GM21390 (cell line): ENCODE measurements at regions not wholly inside any gene's neighbourhood (a gene's known extent, or its start where the extent isn't known, plus 50 kb on each side); places are given as distances from the start of the nearest gene placed in this dataset.

ENCODE experiments used
- ATAC-seq: cut with Tn5 transposase; IDR thresholded peaks from one replicate; pipeline ENCODE4 v1.9.1; 2021; ENCODE audit not compliant: unreplicated experiment

DNA sequence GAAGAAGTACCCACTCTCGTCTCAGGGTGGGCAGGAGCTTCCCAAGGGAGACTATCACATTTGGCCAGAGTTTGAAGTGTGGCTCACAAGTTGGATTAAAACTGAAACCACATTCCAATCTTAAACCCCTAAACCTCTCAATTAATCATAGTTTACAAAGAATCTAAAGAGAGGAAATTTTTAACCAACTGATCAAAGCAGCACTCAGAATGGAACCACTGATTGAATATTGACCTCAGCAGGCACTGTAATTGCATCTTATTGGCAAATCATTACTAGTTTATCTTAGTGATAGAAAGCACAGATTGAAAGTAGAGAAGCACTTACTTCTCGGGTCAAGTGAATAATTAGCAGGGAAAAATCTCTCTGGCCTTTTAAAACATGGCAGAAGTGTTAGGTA lies 491.6 kb downstream of the TOX3 start:
- no peak for ATAC-seq

GRCh38 chr16:52054326-52054725 lies 492.6 kb downstream of the TOX3 start:
- ATAC-seq, result no peak

- no peak for ATAC-seq
These were observed 494.1 kb downstream of the TOX3 start for GRCh38 chr16:52052818-52053217.

DNA sequence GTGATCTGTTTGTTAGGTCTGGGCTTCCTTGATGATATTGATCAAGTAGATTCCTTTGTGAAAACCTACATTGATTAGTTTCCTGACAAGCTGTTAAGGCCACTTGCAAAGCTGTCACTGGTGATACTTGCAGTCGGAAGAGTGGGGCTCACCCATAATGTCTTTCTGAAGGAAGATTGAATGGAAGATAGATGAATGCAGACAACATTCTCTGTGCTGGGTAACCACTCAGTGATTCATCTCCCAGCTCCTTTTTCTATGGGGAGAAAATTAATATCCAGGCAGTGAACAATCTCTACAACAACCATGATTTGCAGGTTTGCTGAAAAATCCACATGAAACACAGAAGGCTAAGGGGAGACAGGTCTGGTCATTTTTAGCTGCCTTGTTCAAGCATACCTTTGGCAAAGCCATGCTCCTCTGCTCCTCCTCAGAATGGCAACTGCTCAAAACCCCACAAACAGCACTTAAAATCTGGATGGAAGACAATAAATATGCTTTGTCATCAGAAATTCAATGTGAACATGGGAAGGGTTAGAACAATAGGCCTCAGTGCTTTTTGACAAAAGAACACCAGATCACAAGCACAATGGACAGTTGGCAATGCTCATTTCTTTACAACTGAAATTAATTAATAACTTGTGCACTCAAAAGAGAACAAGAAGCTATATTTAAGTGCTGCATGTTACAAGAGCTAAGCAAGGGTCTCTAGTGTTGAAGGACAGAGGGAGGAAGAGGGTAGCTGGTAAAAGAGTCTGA lies 495.4 kb downstream of the TOX3 start:
- no peak for ATAC-seq

DNA sequence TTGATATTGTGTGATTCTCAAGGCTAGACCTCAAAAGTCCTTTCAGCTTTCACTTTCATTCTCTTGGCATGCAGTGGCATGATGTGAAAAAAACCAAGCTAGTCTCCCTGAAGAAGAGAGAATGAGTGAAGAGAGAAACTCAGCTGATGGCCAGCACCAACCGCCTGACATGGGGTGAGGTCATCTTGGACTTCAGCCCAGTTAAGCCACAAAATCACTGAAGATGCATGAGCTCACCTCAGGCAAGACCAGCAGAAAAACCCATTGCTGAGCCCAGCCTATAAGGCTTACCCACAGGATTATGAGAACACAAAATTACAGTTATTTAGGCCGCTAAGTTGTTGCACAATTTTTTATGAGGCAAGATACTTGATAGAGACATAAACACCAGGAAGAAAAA lies 496.5 kb downstream of the TOX3 start:
- ATAC-seq, result no peak

DNA sequence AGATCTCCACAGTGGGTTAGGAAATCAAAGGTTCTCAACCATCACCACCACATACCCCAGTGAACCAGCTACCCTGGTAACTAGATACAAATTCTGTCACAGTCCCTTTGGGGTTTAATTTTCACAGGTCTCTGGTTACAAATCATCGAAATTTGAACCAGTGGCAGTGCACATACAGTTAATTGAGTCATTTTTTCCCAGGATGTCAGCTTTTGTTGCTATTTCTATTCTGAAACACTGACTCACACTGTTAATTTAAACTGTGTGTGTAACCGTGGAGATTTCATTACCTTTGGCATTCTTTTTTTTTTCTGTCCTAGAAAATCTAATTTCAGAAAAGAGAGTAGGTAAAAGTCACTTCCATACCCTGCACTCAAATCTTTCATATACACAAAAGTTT lies 511.5 kb downstream of the TOX3 start:
- no peak for ATAC-seq

DNA sequence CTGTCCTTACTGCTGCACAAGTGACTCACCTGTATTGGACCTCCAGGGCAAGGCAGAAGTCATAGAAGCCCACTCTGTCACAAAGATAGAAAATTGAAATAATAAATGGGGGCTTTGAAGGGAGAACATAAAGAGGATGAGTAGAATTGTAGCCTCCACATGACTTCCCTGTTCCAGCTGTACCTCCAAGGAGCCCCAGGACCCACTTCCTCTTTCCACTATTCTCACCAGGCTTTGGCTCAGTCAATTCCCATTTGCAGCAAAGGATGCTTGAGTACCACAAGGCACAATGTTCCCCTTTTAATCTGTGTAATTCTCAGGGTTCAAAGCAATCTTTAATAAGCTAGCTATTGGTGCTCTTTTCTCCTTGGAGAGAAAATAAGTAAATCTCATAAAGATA lies 512.1 kb downstream of the TOX3 start:
- no peak for ATAC-seq

- ATAC-seq, result no peak
These were observed 513.0 kb downstream of the TOX3 start for GRCh38 chr16:52033992-52034391.

DNA sequence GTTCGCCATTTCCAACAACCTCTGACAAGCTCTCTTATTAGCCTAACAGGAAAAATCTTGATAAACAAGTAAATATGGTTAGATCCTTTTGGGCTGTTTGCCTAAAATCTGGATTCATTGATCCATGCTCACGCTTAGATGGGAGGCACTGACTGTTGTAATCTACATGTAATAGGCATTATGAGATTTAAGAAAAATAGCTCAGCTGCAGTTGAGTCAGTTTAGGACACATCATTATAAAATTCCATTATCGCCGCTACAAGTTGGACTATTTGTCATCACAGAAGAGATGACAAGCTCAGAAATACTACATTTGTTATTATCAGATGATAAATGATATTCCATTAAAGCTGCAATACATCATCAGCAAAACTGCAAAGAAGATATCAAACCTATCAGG lies 524.0 kb downstream of the TOX3 start:
- no peak for ATAC-seq

DNA sequence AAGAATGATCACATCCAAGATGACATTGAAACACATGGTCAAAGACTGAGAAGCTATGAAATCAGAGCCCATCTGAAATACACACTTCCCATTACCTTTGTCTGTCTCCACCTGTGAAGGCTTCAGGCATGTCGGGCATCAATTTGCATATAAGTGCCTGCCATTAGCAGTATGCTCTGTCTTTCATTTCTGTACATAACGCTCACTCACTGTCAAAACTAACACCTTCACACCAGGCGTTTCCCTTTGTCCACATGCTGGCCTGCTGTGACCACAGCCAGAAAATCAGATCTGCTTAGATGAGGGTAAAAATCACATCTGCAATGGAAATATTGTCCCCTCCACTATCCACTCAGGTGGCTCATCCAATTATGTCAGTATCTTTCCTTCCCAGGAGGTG lies 524.8 kb downstream of the TOX3 start:
- ATAC-seq, result no peak

DNA sequence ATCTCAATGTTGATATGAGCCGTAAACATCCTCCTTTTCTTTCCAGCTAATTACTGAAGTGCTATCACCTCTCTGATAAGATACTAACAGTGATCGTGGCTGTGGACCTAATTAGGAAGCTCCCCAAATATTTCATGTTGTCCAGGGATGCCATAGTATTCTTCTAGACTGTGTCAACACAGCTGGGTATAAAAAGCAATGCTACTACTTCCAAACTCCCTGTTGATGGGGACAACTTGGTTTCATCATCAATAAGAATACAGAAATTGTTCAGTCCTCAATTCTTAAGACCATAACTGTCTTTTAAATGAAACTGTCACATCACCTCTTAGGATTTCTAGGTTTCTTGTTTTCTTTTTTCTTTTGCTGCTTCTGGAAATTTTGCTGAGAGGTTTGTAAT lies 530.6 kb downstream of the TOX3 start:
- no peak for ATAC-seq

DNA sequence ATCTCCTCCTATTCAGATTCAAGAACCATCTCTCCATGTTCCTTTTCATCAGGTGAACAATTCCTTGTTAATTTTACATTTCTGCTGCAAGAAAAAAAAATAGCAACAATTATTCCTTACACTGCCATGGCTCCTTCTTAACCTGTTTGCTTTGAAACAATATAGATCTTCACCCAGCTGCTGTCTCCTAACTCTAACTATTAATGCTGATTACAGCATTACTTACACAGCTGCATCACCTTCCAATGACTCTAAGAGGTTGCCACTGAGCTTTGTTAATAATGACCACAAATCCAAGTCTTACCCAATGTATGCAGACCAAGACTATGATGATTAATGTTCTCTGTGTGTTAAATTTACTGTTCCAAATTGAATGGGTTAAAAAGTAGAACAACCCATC lies 541.4 kb downstream of the TOX3 start:
- no peak for ATAC-seq

- no peak for ATAC-seq
These were observed 542.6 kb downstream of the TOX3 start for GRCh38 chr16:52004343-52004742.

DNA sequence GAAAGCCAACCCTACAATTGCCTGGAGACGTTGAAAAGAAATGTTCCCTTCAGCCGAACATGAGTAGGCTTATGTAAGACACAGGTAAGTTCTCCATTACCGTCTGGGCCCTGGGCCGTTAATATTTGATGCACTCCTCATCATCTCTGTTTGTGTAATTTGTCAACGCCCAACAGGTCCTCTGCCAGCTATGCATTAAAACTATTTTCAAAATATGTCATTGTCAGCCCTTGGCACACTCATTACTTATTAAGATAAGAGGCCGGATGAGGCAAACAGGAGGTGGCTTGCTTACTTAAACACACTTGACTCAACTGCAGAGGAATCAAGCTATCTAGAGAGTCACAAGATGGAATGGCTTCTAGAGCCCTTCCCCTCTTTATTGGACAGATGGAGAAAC lies 544.9 kb downstream of the TOX3 start:
- ATAC-seq, result no peak

DNA sequence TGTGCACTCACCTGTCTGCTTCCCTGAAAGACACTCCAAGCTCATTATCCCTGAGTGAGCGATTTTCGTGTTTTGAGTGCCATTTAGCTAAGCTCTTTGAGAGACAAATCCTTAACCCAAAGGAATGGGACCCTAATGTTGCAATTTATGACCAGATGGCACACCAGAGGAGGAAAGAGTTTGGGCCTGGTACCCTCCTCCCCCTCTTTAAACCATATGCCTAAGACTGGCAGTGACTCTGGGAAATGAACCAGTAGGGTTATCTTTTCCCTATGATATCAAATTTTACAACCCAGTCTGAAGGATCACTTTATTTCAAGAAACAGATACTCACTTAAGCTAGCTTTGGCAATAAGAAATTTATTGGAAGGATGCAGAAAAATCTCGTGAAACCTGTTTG lies 550.4 kb downstream of the TOX3 start:
- no peak for ATAC-seq

GRCh38 chr16:51994597-51994996 lies 552.3 kb downstream of the TOX3 start:
- no peak for ATAC-seq

DNA sequence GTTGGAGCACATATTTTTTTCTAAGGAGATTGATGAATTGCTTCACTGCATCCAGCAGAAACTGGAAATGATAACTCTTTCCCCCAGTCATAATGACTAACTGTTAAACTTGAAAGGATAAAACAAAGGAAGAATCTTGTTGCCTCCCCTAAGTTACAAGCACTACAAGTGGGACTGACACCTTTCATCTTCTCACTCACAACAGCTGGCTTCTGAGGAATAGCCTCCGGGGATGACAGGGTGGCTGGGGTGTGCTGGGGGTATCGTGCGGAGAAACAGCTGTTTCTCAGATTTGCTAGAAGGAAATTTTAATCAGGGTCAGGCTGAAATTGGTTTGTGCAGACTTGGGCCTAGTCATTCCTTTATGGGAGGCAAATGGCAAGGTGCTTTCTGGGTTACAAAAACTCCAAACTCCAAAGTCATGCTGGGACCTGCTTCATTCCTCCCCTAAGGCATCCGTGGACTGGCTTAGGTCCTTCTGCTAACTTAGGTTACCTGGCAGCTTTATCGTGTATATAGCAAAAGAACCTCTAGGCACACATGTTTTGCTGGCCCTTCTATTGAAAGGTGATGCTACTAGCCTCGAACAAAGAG lies 557.2 kb downstream of the TOX3 start:
- no peak for ATAC-seq

DNA sequence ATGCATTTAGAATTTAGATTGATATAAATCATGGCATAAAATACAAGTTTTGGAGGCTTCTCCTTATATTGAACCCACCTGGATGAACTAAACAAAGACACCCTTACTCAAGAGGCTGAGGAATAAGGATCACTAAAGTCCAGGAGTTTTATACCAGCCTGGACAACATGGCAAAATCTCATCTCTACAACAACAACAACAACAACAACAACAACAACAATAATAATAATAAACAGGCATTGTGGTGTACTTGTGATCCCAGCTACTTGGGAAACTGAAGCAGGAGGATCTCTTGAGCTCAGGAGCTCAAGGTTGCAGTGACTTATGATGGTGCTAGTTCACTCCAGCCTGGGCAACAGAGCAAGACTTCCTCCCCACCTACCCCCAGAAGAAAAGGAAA lies 558.0 kb downstream of the TOX3 start:
- ATAC-seq, result no peak

DNA sequence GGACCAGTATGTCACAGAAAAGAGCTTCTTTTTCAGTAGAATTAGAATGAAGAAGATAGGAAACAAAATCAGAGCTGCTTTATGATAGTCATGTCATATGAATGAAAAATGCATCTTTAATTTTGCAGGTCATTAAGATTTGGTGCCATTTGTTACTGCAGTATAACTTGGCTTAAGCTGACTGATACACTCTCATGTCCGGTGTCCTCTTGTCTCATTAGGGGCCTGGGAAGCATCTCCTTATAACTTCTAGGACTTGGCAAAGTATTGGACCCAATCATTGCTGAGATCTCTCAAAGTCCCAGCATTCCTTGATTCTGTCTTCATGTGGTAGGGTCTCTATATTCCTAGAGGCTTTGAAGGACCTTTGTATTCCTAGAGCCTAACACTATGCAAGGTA lies 559.4 kb downstream of the TOX3 start:
- no peak for ATAC-seq

DNA sequence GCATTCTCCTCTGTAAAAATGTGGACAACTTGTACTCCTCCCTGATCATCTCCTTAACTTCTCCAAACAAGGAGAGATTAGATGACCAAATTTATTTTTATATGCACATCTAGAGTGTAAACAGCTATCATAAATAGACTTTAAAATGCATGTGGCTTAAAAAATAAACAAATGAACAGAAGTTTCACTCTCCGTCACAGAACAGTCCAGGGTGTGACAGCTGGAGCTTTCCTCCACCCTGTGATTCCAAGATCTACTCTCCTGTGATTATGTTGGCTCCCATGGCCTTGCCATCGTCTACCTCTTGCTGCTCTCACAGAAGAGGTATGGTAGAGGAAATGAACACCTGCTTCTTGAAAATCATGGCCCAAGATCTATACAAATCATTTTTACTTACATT lies 560.2 kb downstream of the TOX3 start:
- ATAC-seq, result no peak

DNA sequence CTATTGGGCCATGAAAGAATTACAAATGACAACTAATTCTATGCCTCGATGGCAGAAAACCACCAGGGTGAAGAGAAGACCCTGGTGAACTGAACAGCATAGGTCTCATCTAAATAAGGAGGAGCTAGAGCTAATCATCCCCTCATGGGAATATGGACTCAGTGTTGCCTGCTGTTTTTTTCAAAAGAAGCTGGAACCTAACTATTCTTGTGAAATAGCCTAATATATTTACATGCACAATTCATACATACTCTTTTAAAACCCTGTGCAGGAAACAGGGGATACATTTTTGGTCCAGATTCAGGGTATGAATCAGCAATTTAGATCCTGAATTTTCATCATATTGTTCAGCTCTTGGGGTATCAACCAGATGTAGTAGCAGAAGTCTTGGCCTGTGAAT lies 560.6 kb downstream of the TOX3 start:
- no peak for ATAC-seq

GRCh38 chr16:51985126-51985525 lies 561.8 kb downstream of the TOX3 start:
- no peak for ATAC-seq

- no peak for ATAC-seq
These were observed 562.5 kb downstream of the TOX3 start for GRCh38 chr16:51984395-51984794.
